GM18517 (cell line): ENCODE measurements at regions not wholly inside any gene's neighbourhood (a gene's known extent, or its start where the extent isn't known, plus 50 kb on each side); places are given as distances from the start of the nearest gene placed in this dataset.

Experiments used
- ATAC-seq: cut with Tn5 transposase; IDR thresholded peaks from one replicate; pipeline ENCODE4 v1.9.1; 2021; ENCODE audit warnings: mild to moderate bottlenecking, moderate library complexity; ENCODE audit not compliant: unreplicated experiment

GRCh38 chr2:220153118-220153517 lies 525.7 kb downstream of the SLC4A3 start:
- ATAC-seq = no peak

- no peak for ATAC-seq
These were observed 526.9 kb downstream of the SLC4A3 start for GRCh38 chr2:220154304-220154703.

GRCh38 chr2:220157312-220157711 lies 529.9 kb downstream of the SLC4A3 start:
- ATAC-seq = no peak

- no peak for ATAC-seq
These were observed 532.3 kb downstream of the SLC4A3 start for GRCh38 chr2:220159738-220160137.

- no peak for ATAC-seq
These were observed 534.9 kb downstream of the SLC4A3 start for GRCh38 chr2:220162320-220162719.

GRCh38 chr2:220163486-220163885 lies 536.1 kb downstream of the SLC4A3 start:
- ATAC-seq = no peak

- no peak for ATAC-seq
These were observed 538.0 kb downstream of the SLC4A3 start for GRCh38 chr2:220165401-220165800.

- ATAC-seq = no peak
These were observed 539.2 kb downstream of the SLC4A3 start for GRCh38 chr2:220166616-220167015.

GRCh38 chr2:220167956-220168355 lies 540.5 kb downstream of the SLC4A3 start:
- no peak for ATAC-seq

GRCh38 chr2:220168891-220169546 lies 541.6 kb downstream of the SLC4A3 start:
- no peak for ATAC-seq

GRCh38 chr2:220174826-220175225 lies 547.4 kb downstream of the SLC4A3 start:
- no peak for ATAC-seq

GRCh38 chr2:220175967-220176366 lies 548.5 kb downstream of the SLC4A3 start:
- no peak for ATAC-seq

- no peak for ATAC-seq
These were observed 551.7 kb downstream of the SLC4A3 start for GRCh38 chr2:220178991-220179695.

GRCh38 chr2:220181165-220181564 lies 553.7 kb downstream of the SLC4A3 start:
- no peak for ATAC-seq

GRCh38 chr2:220182790-220183189 lies 555.4 kb downstream of the SLC4A3 start:
- no peak for ATAC-seq

- no peak for ATAC-seq
These were observed 558.4 kb downstream of the SLC4A3 start for GRCh38 chr2:220185766-220186305.

GRCh38 chr2:220188031-220188430 lies 560.6 kb downstream of the SLC4A3 start:
- no peak for ATAC-seq

GRCh38 chr2:220191031-220191430 lies 563.6 kb downstream of the SLC4A3 start:
- no peak for ATAC-seq

- no peak for ATAC-seq
These were observed 564.3 kb downstream of the SLC4A3 start for GRCh38 chr2:220191737-220192136.

- no peak for ATAC-seq
These were observed 565.7 kb downstream of the SLC4A3 start for GRCh38 chr2:220192994-220193753.
